Ammon's horn (tissue), 1 donor: ENCODE measurements at regions not wholly inside any gene's neighbourhood (a gene's known extent, or its start where the extent isn't known, plus 50 kb on each side); places are given as distances from the start of the nearest gene placed in this dataset.

Source experiments
- DNase-seq: peaks from one replicate; pipeline ENCODE4 v3.0.0-alpha.2; 2016; ENCODE audit warnings: low spot score

DNA sequence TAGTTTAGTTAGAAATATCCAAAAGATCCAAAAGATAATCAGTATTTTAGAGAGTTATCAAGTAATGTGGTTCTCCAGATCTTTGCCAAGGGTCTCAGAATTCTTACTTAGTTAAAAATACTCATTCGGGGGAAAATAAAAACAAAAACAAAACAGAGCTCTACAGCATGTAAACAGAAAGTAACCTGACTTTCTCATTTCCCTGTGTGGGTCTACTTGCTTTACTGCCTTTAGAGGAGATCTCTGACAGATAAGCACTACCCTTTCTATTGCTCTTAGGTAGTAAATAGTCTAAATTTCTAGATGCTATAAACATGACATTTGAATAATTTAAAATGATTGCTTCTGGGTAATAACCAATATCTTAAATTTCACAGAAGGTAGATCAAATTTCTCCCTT, 371.8 kb downstream of the RPL10L start:
- no peak for DNase-seq

DNA sequence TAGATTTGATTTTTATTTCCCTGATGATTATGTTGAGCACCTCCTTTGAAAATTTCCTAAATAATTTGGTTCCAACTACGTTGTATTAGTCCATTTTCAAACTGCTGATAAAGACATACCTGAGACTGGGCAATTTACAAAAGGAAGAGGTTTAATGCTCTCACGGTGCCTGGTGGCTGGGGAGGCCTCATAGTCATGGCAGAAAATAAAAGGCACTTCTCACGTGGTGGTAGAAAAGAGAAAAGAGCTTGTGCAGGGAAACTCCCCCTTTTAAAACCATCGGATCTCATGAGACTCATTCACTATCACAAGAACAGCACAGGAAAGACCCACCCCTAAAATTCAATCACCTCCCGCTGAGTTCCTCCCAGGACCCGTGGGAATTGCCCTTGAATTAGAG, 372.3 kb downstream of the RPL10L start:
- no peak for DNase-seq

DNA sequence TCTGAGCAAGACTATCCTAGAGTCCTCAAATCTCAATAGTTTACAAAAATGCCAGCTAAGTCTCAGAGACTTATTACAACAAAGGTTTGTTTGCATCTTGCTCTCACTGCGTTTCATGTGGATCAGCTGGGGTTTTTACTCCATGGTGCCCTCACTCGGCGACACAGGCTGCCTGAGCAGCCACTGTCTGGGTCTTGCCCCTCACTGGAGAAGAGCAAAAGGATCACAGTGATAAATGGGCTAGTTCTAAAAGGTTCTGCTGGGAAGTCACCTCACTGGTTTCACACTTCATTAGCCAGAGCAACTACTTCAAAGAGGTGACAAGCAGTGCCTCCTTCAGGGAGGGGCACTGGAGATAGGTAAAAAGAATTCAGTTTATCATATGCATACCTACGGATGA, 392.0 kb downstream of the RPL10L start:
- no peak for DNase-seq

DNA sequence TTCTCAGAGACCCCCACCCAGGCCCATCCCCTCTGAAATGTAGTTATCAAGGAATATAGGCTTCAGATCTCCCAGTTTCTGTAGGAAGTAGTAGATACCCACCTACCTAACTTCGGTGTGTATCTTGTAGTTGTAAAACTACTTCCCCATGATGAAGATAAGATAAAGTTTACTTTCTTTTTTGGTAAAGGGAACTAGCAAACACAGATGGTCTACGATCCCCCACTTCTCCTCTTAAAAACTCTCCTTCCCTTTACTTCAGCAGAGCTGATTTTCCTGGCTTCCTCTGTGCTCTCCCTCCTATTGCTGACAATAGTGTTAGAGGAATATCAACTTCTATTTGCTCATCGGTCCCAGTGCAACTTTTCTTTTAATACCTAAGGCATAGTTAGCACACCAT, 395.2 kb downstream of the RPL10L start:
- no peak for DNase-seq

DNA sequence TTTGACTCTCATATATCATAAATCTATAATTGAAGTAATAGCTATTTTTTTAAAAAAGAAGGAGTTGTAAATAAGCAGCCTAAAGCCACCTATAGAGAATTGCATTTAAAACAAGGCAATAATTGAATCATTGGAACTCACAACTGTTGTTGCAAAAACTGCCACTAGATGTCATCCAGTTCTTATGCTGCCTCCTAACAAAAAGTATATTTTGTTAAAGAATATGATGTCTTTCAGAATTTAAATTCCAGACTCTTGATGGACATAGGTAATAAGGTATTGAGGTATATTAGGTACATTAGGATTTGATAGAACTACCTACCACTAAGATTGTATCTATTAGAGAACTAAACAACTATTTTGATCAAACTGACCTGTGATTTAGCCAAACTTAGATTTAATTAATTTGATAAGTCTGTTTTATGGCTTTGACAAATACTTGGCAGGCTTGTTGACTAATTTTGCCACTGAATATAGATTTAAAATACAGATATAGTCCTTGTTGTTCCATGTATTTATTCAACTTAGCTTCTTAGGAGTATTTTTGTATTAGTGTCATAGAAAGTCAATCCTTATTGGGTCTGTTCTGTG, 401.4 kb downstream of the RPL10L start:
- DNase-seq = peak; percentile 41

DNA sequence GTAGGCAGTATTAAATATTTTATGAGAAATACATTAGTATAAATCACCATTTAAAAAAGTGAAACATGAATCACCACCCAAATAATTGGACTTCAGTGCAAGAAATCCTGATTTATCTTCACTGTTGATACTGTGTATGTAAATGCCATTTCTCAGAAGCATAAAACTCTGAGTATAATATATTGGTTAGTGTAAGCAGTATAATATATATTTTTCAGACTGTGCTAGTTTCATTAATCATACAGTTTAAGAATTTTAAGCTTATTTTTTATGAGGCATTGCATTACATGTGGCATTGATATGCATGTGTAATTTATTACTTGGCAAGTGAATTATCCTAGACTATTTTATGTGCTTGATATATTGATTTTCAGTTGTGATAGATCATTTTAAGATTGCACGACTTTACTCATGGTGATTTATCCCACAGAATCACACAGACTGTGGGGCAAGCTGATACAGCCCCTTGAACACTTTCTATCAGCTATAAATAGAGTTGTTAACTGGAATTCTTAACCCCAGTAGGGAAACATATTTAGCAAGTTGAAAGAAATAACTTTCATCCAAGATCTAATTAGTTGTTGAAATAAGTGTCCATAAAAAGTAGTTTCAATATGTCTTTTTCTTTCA, 403.5 kb downstream of the RPL10L start:
- DNase-seq = no peak

DNA sequence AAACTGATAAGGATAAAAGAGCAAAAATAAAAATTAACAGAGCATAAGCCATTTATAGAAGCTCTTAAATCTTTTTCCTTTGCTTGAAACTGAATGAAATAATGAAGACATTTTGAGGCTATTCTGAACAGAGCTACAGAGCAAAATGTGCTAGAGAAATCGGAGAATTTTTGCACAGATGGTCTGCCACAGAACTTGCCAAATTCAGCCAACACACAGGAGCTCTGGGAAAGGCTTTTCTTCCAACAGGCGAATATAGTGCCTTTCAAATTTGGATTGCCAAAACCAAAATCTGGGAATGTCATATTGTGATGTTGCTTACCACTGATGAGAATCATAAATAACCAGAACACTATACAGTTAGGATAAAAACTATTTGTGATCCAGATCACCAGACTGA, 406.3 kb downstream of the RPL10L start:
- peak; percentile 56 for DNase-seq

DNA sequence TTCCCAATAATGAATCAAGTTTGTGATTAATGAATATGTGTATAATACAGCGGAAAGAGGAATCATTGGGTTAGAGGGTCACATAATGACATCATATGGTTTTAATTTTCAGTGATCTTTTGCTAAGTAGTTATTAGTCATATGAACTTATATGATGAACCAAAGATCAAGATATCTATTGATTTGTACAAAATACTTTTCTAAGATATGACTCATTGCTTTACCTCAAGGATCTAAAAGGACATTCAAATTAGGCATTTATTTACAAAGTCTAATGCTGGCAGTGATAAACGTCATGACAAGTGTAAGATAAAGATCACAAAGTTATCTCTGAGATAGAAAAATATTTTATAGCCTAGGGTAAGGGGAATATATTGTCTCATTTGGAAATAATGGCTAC, 417.8 kb downstream of the RPL10L start:
- no peak for DNase-seq

DNA sequence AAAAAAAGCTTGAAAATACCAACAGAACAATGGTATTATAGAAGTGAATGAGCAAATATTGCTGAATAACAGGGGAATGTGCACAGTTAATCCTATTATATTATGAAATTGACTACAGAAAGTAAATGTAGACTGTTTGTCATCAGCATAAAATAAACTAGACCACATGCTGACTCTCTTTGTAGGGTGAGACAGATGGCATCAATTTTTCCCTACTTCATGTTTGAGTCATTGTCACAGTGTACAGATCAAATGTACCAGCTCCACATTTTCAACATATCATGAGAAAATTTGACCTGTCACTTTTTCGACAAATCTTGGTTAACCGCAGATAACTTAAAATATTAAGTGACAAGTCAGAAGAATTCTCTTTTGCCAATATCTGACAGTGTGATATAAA, 421.0 kb downstream of the RPL10L start:
- DNase-seq = peak; percentile 25

DNA sequence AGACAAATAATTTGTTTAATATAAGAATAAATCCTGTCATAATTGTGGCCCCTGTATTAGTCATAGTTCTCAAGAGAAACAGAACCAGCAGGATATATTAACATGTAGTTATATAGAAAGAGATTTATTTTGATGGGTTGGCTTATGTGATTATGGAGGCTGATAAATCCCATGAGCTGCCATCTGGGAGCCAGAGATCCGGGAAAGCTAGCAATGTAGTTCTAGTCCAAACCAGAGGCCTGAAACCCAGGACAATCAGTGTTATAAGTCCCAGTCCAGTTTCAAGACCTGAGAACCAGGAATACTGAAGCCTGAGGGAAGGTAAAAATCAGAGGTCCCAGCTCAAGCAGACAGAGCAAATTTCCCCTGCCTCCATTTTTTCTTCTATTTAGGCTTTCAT, 435.8 kb downstream of the RPL10L start:
- no peak for DNase-seq

DNA sequence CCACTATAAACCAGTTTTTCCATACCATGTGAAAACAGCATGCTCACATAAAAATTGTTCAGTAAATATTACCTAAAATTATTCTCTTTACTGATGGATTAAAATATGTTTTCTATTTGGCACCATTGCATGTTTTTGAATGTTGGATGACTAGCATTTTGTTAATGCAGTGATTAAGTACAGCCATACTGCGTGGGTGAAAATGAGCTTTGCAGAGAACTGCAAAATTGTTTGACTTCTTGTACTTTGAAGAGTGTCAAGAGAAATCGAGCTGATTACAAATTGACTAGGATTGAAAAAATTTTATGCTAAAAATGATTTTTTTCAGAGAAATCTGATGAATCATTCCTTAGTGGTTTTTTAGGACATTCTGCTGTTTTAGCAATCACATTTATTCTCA, 452.9 kb downstream of the RPL10L start:
- peak; percentile 17 for DNase-seq

DNA sequence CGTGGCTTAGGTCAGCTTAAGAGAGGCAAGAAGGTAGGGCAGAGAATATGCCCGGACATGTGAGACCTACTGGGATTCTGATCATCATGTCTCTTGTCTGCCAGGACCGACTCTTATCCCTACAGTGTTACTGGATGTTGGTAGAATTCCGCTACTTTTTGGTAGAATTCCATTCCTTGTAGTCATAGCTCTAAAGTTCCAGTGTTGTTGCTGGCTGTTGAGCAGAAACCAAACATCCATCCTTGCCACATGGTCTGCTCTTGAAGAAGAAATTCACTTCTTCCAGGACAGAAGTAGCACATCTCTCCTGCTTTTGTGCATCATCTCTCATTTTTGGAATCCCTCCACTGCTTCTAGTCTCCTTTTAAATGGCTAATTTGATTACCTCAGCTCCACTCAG, 453.7 kb downstream of the RPL10L start:
- no peak for DNase-seq
